ENCODE measurements at regions not wholly inside any gene's neighbourhood (a gene's known extent, or its start where the extent isn't known, plus 50 kb on each side); places are given as distances from the start of the nearest gene placed in this dataset.
A peak's percentile ranks its signal among the peaks of the same experiment; 100 is the strongest.

DNA sequence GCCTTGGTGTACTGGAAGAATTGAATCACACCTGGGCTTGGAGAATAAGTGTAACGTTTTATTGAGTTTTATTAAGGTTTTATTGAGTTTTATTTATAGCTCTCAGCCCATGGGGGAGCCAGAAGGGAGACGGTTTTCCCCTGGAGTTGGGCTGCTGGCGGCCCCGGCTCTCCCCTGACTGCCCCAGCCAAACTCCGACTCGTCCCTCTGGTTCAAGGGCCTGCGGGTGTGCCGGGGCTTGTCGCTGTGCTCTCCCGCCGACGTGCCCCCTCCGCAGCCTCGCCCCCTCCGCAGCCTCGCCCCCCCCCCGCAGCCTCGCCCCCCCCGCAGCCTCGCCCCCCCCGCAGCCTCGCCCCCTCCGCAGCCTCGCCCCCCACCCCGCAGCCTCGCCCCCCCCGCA, 326.1 kb upstream of the RTL1 start:
- no peak for DNase-seq (ENCODE audit: low read depth in 2 of 2)

DNA sequence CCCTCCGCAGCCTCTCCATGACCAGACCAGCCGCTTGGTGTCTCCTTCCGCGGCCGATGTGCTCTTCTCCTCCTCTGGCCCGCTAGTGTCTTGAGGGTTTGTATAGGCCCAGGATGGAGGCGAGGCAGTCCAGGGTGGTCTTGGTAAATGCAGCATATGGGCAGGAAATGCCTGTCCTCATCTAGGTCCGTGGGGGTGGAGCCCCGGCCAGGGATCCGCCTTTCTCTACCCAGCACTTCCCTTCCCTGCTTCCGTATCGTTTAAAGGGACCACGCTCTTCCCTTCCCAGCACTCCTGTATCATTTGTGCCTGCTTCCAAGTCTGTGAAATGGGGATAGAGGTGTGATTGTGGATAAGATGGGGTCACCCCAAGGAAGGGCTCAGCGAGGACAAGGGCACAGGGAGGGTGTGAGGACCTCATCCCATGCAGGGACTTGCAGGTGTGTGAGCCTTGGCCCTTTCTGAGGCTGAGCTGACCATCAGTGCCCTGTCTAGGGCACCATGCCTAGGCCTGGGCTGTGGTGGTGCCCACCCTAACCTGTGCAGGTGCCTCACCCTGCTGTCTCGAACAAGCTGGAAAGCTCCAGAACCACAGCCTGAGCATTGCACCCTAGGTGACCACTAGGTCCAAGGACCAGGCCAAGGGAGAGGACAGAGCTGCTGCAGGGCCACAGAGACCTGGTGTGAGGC, 326.8 kb upstream of the RTL1 start:
- no peak for DNase-seq (ENCODE audit: low read depth in 2 of 2)

DNA sequence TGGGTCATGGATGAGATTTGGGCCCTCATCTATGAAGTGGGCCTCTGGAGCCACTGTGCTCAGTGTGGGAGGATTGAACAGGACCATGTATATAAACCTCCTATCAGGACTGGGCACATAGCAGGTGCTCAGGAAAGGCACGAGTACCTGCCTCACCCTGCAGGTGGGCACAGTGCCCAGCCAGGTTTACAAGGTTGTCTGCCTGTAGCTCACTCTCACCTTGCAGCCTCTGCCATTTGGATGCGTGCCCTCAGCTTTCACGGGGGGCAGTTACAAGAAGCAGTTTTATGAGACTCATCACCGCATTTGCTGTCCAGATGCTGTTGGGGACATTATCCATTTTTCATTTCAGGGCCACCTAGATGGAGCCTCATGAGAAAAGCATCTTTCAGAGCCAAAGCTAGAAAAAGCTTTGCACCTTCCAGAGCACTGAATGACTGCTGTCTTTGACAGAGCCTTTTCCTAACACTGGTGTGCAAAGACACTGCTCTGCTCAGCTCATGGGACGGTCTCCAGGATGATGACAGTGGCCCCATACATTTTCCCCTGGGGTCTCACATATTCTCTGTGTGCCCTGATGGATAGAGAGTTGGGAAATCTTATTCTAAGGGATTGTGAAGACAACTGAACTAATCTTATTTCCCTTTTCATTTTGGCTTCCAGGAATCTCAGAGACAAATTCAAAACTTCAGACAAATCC, 327.5 kb upstream of the RTL1 start:
- DNase-seq (ENCODE audit: low read depth in 2 of 2) = no peak

DNA sequence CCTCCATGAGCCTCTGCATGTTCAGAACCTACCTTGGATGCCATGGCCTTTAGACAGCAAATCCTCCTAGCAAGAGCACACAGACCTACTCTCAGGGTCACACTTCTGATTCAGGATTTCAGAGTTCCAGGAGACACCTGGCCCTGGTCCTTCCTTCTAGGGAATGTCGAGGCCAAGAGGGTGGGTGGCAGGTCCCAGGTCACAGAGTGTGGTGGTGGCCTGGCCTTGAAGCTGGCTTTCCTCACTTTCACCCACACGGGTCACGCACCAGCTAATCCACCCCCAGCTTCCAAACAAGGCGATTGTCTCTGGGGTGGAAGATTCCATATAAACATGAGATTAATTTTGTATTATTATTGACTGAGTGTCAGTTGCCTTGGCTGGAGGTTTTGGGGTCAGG, 328.3 kb upstream of the RTL1 start:
- no peak for DNase-seq (ENCODE audit: low read depth in 2 of 2)

DNA sequence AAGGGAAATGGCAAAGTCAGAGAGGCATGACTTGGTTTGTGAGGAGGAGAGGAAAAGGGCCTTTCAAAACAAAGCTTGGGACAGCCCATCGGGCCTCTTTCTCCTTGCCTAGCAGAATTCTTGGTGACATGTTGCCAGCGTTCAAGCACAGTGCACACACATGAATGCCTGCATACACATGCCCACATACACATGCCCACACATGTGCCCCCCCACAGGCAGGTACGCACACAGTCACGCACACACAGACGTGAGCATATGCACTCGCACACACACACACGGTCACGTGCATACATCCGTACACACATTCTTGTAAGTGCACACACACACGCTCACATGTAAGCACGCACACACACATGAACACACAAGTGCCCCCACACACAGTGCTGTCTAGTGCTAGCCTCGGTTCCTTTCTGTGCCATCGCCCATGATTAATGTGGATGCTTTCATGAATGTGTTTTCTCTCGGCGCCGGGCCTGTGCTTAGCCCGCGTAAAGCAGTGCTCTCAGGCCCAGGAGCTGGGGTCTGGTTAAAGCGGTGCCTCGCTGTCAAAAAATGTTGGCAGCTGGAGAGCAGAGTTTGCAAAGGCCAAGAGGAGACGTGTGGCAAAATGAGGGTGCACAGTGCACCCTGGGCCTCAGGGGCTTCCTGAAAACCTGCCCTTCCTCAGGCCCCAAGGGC, 328.8 kb upstream of the DIO3 start:
- no peak for DNase-seq (ENCODE audit: low read depth in 2 of 2)

DNA sequence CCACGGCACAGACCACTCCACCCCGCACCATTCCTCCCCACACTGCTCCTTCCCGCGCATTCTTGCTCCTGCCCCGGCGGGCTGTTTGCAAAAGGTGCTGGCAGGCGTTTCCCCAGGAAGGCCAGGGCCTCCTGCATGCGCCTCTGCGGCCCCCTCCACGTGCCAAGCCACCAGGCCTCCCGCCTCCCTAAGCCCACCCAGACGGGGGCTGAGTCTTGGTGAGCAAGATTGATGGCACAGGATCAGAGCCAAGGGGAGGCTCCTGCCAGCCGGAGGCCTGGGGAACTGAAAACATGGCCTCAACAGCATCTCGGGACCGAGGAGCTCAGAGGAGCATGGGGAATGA, 328.3 kb upstream of the DIO3 start:
- no peak for DNase-seq (ENCODE audit: low read depth in 2 of 2)

DNA sequence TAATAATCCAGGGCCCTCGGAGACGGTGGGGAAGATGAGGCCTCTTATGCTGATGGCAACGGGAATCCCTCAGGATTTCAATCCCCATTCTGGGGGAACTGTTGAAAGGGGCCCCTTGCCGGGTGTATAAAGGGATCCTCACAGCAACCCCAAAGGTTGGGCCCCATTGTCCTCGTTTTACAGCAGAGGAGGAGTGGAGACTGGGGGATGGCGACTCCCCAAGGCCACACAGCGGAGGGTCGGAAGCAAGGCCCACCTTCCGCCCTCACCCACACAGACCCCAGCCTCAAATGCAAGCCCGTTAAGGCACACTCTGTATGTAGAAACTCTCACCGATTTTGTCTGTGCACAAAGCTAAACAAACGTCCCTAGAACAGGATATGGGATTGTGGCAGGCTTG, 327.9 kb upstream of the DIO3 start:
- no peak for DNase-seq (ENCODE audit: low read depth in 2 of 2)

DNA sequence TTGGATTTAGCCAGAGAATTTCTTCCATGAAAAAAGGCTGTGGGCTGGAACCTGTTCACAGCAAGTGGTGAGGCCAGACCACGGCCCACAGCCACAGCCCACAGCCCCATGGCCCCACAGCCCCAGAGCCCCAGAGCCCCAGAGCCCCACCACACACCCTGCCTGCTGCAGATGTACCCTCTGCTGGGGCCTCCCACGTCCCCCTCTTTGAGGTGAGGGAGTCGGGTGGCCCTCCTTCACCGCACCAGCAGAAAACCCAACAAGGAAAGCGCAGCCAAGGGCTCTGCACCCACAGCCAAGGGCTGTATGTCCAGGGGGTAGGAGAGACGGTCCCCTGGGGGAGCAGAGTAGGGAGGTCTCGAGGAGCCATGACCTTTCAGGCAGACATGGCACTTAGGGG, 327.5 kb upstream of the DIO3 start:
- DNase-seq (ENCODE audit: low read depth in 2 of 2) = no peak

DNA sequence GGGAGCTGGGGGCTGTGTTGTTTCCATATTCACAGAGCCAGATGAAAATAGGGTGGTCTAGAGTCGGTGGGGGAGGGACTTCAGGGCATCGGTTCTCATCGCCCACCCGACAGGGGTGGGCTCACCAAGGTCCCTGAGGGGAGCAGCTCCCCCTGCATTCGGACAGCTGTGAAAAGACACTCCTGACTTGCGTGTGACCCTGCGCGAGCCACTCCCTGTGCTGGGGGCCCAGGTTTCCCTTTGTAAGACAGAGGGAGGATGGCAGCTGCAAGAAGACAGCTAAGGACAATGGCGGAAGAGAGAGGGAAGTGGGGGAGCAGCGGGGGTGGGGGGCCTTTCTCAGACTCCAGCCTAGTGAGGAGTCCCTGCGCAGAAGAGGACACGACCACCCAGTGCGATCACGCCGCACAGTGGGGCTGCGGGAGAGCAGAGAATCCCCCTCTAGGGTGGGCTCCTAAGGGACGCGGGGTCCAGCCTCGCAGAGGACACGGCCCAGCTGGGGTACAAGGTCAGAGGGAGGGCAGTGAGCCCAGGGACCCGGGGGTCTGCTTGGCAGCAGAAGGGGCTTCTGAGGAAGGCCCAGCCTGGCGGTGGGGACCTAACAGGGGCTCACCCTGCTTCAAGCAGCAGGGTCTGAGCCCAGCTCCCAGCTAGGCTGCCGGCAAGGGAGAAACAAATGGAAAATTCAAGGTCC, 326.9 kb upstream of the DIO3 start:
- DNase-seq (ENCODE audit: low read depth in 2 of 2) = no peak

DNA sequence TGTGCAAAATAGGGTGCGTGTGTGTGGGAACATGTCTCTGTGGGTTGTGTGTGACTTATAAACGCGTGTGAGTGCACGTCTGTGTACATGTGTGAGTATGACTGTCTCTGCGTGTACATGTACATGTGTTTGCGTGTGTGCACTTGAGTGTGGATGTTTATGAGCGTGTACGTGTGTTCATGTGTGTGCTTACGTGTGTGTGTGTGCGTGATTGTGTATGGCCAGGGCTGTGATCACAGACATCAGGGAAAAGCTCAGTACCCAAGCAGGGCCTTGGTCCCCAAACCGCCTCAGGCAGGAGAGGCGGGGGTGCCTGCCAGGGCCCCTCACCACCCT, 326.3 kb upstream of the DIO3 start:
- DNase-seq (ENCODE audit: low read depth in 2 of 2) = no peak

DNA sequence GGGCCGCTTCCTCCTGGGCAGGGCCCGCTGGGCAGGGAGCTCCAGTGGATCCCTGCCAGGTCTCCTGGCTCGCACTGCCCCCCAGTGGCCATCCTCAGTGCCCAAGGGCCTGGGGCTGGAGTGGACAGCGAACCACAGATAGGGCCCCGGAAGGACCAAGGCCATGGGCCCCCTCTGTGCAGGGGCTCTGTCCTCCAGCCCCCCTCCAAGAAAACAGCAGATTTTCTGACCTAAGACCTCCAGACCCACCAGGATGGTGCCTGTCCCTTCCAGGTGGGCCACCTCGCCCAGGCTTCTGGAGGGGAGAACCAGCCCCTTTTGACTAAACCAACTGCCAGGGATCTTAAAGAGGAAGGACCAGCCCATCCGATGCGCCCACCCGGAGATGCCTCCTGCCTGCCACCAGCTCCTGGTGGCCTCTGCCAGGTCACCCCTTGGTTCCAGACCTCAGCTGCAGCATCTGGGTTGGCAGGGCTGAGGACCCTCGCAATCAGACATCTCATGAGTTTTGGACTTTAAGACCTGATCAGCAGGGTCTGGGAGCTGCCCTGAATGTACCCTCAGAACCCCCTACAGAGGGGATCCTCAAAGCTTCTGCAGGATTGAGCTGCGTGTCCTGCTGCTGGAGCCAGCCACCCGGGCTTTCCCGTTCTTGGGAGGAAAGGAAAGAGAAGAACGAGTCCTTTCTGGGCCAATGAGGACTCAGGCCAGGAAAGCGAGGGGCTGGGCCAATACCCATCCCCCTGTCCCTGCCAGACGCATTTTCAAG, 325.8 kb upstream of the DIO3 start:
- DNase-seq (ENCODE audit: low read depth in 2 of 2) = peak in 1 of 2 donors; percentile 25

DNA sequence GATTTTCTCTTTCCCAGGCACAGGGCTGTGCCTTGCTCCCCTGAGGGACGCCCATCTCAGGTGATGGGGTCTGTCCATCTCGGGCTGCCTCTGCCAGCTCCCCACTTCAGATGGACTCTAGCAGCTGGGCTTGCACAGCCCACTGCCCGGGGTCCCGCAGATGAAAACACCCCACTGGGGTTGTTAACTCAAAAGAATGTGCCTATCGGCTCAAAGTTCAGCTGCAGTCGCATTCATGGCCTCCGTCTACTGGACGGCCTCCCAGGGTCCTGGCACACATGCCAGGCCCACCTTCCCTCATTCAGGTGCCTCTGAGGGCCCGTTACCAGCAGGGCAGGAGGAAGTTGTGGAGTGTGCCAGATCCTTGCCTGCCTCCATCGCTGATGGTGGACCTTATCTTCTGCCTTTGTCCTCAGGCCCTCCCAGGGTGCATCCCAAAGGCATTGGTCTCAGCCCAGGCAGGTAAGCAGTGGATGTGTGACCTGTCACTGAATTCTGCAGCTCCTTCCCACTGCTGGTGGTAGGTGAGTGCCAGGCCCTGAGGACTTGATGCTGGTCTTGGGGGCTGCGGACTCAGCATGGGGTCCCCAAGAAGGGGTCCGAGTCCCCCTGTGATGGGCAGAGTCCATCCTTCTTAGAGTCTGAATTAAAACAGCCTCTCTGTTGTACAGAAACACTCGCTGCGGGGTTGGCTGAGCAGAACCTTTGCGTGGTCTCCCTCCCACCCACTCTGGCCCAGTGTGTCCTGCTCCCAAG, 324.6 kb upstream of the DIO3 start:
- no peak for DNase-seq (ENCODE audit: low read depth in 2 of 2)

DNA sequence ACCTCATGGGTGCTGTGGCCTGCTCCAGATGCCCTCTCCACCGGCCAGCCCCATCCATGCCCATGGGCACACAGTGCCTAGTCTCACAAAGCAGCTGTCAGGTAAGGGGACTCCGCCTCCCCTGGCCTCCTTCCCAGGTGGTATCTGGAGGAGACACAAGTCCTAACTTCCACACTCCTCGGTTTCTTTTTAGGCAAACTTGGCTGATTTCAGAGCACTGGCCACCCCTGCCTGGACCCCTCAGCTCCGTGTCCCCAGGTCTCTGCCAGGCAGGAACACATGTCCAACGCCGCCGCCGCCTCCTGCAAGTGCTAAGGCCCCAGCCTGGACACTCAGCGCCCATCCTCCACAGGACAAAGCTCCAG, 324.1 kb upstream of the DIO3 start:
- DNase-seq (ENCODE audit: low read depth in 2 of 2) = no peak

DNA sequence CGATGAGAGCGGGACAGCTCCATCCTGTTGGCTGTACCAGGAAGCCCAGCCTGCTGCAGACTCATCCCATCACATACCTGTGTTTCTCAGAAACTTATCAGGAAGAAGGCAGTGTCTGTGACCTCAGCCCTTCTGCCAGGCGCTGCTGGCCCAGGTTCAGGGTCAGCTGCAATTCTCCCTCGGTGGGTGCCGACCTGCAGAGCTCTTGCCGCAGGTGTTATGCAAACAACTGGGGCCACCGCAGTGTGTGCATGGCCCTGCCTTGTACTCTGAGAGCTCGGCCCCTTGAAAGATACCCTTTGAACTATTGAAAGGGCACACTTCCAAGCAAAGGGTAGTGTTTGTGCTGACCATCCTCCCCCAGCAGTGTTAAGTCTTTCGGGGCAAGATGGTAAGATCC, 322.2 kb upstream of the DIO3 start:
- no peak for DNase-seq (ENCODE audit: low read depth in 2 of 2)

DNA sequence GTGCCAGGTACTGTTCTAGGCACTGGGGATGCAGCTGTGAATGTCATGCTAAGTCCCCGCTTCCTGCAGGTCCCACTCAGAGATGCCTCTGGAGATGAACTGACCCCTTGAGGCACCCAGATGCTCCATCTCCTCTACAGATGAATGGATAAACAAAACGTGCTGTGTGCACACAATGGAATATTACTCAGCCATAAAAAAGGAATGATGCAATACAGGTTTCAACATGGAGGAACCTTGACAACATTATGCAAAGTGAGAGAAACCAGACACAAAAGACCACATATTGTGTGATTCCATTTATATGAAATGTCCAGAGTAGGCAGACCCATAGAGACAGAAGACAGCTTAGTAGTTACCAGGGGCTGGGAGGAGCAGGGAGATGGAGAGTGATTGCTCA, 320.1 kb upstream of the DIO3 start:
- DNase-seq (ENCODE audit: low read depth in 2 of 2) = no peak

DNA sequence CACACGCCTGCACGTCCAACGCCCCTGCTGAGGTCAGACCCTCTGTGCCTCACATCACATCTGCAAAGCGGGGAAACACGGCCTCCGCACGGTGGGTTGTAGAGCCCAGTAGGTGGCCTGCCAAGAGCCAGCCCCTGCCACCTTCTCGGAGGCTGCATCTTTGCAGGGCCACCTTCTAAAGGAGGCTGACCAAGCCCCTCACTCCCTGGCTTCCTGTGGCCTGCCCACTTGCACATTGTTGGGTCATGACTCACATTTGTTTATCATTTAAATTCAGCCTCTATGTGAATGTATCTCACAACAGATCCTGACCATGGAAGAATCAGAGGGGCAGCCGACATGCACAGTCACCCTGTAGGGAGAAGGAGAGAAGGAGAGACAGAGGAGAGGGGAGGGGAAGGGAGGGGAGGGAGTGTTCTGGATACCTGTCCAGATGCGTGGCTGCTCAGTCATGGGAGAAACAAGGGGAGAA, 319.5 kb upstream of the DIO3 start:
- DNase-seq (ENCODE audit: low read depth in 2 of 2) = no peak

DNA sequence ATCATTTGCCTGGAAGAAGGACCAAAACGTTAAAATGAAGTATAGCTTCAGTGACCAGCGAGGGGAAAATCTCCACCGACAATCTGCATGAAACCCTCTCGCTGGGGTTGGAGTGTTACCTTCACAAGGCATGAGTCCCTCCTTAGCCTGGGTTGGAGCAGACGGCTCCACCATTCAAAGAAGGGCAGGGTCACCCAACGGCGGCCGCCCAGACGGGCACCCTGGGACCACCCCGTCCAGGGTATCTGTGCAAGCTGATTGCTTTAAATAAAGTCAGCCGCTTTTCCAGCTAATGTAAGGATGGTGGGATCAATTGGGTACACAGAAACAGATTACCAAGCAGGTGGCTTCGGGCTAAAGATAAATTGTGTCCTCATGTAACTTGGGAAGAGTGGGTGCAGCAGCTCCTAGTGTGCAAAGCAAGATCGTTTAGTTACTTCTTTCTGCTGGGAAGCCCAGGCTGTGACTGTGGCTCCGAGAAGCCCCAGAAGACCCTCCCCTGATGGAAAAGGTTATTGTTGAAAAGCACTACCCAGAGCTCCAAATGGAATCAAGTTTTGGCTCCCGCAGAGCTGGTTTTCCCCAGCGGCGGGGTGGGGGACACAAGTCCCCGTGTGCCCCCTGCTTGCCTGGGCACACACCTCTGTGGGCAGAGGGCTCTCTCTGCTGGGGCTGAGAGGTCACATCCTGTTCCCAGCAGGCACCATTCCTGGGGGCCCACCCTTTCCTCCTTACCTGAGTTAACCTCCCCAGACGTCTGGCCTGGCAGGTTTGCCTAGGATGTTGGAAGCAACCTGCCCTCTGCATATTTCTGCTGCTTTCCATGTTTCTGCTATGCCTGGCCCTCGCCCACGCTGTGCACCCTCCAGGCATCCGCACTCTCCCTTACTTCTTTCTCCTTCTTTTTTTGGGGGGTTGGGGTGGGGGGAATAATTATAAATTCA, 318.6 kb upstream of the DIO3 start:
- DNase-seq (ENCODE audit: low read depth in 2 of 2) = no peak

DNA sequence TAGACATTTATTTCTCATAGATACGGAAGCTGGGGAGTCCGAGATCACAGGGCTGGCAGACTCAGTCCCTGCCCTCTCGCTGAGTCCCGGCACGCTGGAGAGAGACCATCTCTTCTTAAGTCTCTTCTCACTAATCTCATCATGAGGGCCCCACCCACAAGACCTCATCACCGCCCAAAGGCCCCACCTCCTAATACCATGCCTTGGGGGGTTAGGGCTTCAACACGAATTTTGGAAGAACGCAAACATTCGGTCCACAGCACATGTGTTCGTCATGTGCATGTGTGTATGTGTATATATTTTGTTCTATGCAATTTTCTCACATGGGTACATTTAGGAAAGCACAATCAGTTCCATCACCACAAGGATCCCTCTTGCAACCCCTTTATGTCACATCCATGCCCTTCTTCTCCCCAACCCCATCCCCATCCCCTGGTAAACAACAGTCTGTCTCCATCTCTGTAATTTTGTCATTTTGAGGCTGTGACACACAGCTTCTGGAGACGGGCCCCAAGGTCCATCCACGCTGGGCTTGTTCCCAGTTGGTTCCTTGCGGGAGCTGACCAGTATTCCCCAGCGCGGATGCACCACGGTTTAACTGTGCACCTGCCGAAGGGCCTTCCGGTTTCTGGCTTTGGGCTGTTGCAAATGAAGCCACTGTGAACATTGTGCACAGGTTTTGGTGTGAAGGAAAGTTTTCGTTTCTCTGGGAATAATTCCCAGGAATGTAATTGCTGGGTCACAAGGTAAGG, 317.5 kb upstream of the DIO3 start:
- DNase-seq (ENCODE audit: low read depth in 2 of 2) = no peak
